SHP77 treated with DMSO at 0.1 percent for 48 hours (cell line): ENCODE measurements at regions not wholly inside any gene's neighbourhood (a gene's known extent, or its start where the extent isn't known, plus 50 kb on each side); places are given as distances from the start of the nearest gene placed in this dataset.

Experiments
- DNase-seq: peaks from one replicate; lab custom pipeline; 2025; lab: John Stamatoyannopoulos, UW

- DNase-seq = no peak
Observed at GRCh38 chr2:120977582-120978358, 242.1 kb downstream of the GLI2 start.

GRCh38 chr2:120978359-120979050, 242.8 kb downstream of the GLI2 start:
- no peak for DNase-seq

- no peak for DNase-seq
Observed at GRCh38 chr2:120979398-120979797, 243.7 kb downstream of the GLI2 start.

GRCh38 chr2:120979921-120980320, 244.3 kb downstream of the GLI2 start:
- DNase-seq = no peak

GRCh38 chr2:120981443-120981842, 245.8 kb downstream of the GLI2 start:
- DNase-seq = no peak

- no peak for DNase-seq
Observed at GRCh38 chr2:120982598-120982997, 246.9 kb downstream of the GLI2 start.

- DNase-seq = peak; percentile 47
Observed at GRCh38 chr2:120983344-120983743, 247.7 kb downstream of the GLI2 start.

GRCh38 chr2:120984046-120984445, 248.4 kb downstream of the GLI2 start:
- DNase-seq = no peak

GRCh38 chr2:120984452-120985173, 248.9 kb downstream of the GLI2 start:
- DNase-seq = no peak

- DNase-seq = no peak
Observed at GRCh38 chr2:120985174-120985996, 249.7 kb downstream of the GLI2 start.

GRCh38 chr2:120985997-120986651, 250.5 kb downstream of the GLI2 start:
- DNase-seq = no peak

- no peak for DNase-seq
Observed at GRCh38 chr2:120986898-120987650, 251.4 kb downstream of the GLI2 start.

GRCh38 chr2:120988051-120988699, 252.5 kb downstream of the GLI2 start:
- no peak for DNase-seq

- no peak for DNase-seq
Observed at GRCh38 chr2:120988700-120989511, 253.2 kb downstream of the GLI2 start.

- DNase-seq = no peak
Observed at GRCh38 chr2:120989512-120990441, 254.1 kb downstream of the GLI2 start.

- no peak for DNase-seq
Observed at GRCh38 chr2:120990451-120990871, 254.8 kb downstream of the GLI2 start.

- DNase-seq = no peak
Observed at GRCh38 chr2:120991441-120991840, 255.8 kb downstream of the GLI2 start.
